Gastrocnemius medialis (tissue), 4 donors: ENCODE measurements at regions not wholly inside any gene's neighbourhood (a gene's known extent, or its start where the extent isn't known, plus 50 kb on each side); places are given as distances from the start of the nearest gene placed in this dataset.

ENCODE experiments used
- ATAC-seq, 2 donors: fragments of 150-250 bp; one replicate each; pipeline ENCODE4 v1.9.1; 2016
- DNase-seq, 2 donors: peaks; one replicate each; pipeline ENCODE4 v3.0.0-alpha.2; 2019
- H3K27ac ChIP-seq, 4 donors: fragments of 200-600 bp; sonication (generic); 1 replicate in 1 of 4; 2 replicates in 3 of 4; pipeline ENCODE4 v1.5.1; 2016 to 2018; ENCODE audit warnings: mild to moderate bottlenecking in 2 of 4, moderate library complexity in 1 of 4
- H3K27me3 ChIP-seq, 3 donors: fragments of 200-600 bp; sonication (generic) in 2 of 3; 1 replicate in 1 of 3; 2 replicates in 2 of 3; pipeline versions ENCODE4 v1.5.1 to v1.6.0; 2016 to 2019; ENCODE audit warnings: mild to moderate bottlenecking in 1 of 3, moderate library complexity in 1 of 3
- H3K36me3 ChIP-seq, 2 donors: fragments of 200-600 bp; sonication (generic) in 1 of 2; one replicate each; pipeline ENCODE4 v1.5.1; 2017 to 2018
- H3K4me1 ChIP-seq, 2 donors: fragments of 200-600 bp; sonication (generic) in 1 of 2; one replicate each; pipeline ENCODE4 v1.5.1; 2016 to 2017; ENCODE audit warnings: mild to moderate bottlenecking in 2 of 2
- H3K4me3 ChIP-seq, 4 donors: fragments of 200-600 bp; sonication (generic) in 3 of 4; 1 replicate in 1 of 4; 2 replicates in 3 of 4; pipeline ENCODE4 v1.5.1; 2016 to 2019; ENCODE audit warnings: mild to moderate bottlenecking in 2 of 4
- H3K9me3 ChIP-seq, 3 donors: fragments of 200-600 bp; sonication (generic) in 2 of 3; 1 replicate in 1 of 3; 2 replicates in 2 of 3; pipeline ENCODE4 v1.5.1; 2016 to 2019
- POLR2A ChIP-seq, 2 donors: fragments of 450-650 bp; IDR thresholded peaks; one replicate each; pipeline ENCODE4 v1.6.1; 2017; ENCODE audit warnings: antibody characterized with exemption in 2 of 2, mild to moderate bottlenecking in 2 of 2, moderate library complexity in 2 of 2
- in situ Hi-C, 4 donors: fragments of 200-750 bp; cut with MboI; loops; one replicate each; pipeline versions ENCODE4 v1.15.0 to v1.8.0; 2017; ENCODE audit warnings: low sequenced_read_pairs in 4 of 4
- intact Hi-C: fragments of 100-400 bp; cut with DNase I; formaldehyde crosslinking; loops from one replicate; pipeline ENCODE4 v1.15.1; 2023; ENCODE audit warnings: low total_unique reads
- TF ChIP-seq, protein P1 (sequence below), 5 experiments: fragments of 450-650 bp in 3 of 5; fragments of 200-600 bp in 2 of 5; sonication (generic) in 2 of 5; IDR thresholded peaks in 4 of 5; conservative IDR thresholded peaks in 1 of 5; 1 replicate in 4 of 5; 2 replicates in 1 of 5; pipeline ENCODE4 v1.5.1; 2016 to 2019; ENCODE audit warnings: antibody characterized with exemption in 5 of 5, mild to moderate bottlenecking in 3 of 5, moderate library complexity in 3 of 5

DNA sequence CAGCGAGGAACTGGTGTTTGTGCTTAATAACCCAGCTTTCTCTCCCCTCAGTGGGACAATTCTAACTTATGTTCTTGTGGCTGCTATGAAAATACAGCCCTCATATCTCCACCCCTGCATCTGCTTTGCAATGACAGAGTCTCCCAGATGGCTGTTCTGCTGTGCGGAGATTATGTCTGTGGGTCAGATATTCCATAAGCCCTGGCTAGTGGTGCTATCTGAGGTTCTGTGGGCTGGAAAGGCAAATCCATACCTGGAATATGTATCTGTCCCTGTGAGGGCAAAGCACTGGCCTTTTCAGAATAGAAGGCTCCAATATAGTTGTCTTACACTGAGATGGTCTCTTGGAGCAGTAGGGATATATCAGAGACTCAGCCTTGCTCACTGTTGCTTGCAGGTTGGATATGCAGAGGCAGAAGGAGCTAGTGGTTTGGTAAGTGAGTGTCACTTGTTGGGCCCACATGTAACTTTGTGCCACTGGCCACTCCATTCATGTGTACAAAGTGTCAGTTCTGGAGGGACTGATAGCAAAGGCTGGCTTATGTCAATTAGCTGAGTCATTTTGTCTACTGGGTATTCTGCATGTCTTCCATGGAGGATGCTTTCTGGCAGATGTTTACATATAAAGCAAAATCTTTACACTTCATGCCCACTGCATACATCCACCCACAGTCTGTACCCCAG lies 246.6 kb downstream of the FAM76B start:
- Histone ChIP-seq H3K27ac (no peak overlapping the region), H3K36me3 (no peaks in the 10 kb centered on the region), H3K4me3 (no peak overlapping the region), H3K9me3 (no peaks in the 10 kb centered on the region), H3K4me1 (no peaks in the 10 kb centered on the region), H3K27me3 (no peaks in the 10 kb centered on the region)
- in situ Hi-C loops, result loop anchor here in 1 of 4 donors (25.0 kb wide), 1 partner anchor 381 kb away; no protein-coding TSS in a partner anchor
- no peak for ATAC-seq
- intact Hi-C loops, result no loop called here
- DNase-seq, result no peak
- no peak for TF ChIP-seq POLR2A (IDR thresholded peaks at IDR 0.05)
- TF ChIP-seq, protein P1, sequence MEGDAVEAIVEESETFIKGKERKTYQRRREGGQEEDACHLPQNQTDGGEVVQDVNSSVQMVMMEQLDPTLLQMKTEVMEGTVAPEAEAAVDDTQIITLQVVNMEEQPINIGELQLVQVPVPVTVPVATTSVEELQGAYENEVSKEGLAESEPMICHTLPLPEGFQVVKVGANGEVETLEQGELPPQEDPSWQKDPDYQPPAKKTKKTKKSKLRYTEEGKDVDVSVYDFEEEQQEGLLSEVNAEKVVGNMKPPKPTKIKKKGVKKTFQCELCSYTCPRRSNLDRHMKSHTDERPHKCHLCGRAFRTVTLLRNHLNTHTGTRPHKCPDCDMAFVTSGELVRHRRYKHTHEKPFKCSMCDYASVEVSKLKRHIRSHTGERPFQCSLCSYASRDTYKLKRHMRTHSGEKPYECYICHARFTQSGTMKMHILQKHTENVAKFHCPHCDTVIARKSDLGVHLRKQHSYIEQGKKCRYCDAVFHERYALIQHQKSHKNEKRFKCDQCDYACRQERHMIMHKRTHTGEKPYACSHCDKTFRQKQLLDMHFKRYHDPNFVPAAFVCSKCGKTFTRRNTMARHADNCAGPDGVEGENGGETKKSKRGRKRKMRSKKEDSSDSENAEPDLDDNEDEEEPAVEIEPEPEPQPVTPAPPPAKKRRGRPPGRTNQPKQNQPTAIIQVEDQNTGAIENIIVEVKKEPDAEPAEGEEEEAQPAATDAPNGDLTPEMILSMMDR (IDR thresholded peaks at IDR 0.05 in 4 of 5, conservative IDR thresholded peaks at IDR 0.05 in 1 of 5), result no peak

DNA sequence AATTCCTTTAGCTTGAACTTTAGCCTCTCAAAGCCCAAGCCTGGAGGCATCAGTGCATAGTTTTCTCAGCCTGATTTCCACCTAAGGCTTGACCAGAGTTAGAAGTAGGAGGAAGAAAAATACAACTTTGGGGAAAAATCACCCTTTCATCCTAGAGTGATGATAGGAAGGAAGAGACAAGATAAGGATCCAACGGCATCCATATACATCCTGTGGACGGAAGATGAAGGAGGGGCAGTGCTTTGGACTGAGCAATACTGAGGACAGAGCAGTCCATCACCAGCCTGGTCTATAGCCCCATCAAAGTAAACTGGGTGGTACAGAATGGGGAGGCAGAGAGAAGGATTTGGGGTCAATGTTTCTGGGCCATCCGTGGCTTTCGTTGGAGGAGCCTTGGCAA lies 247.9 kb downstream of the FAM76B start:
- Histone ChIP-seq H3K4me3 (no peak overlapping the region), H3K9me3 (no peaks in the 10 kb centered on the region), H3K36me3 (no peaks in the 10 kb centered on the region), H3K27ac (no peak overlapping the region), H3K4me1 (no peaks in the 10 kb centered on the region), H3K27me3 (no peaks in the 10 kb centered on the region)
- intact Hi-C loops (no loop called here), in situ Hi-C loops (loop anchor here in 1 of 4 donors (25.0 kb wide), 1 partner anchor 379 kb away; no protein-coding TSS in a partner anchor)
- ATAC-seq (no peak), DNase-seq (no peak)
- TF ChIP-seq, protein P1 (IDR thresholded peaks at IDR 0.05 in 4 of 5, conservative IDR thresholded peaks at IDR 0.05 in 1 of 5), result no peak
- no peak for TF ChIP-seq POLR2A (IDR thresholded peaks at IDR 0.05)

DNA sequence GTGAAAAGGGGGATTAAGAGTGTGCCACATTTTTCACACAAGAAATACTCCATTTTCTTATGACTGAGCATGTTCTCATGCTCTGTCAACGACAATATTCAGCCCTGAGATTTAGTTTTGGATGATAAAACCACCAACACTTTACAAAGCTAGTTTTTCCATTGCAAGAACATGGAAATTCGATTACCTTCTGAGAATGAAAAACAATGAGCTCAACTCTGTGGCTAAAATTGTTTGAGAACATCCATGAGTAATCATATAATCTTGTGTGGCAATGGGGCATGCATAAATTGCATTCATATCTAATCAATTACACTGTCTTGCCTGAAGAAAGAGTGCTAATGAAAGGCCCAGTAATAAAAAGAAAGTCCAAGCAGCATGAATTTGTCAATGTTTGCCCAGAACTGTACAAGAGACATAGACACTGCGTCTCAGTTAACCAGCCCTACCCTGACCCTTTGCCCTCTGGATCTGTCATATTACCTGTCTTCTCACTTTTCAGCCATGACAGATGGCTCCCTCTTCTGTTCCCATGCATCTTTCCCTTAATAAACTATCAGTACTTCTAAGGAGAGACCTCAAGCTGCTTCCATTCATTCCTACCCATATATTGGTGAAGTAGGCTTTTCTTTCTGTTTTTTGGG lies 253.4 kb downstream of the FAM76B start:
- TF ChIP-seq POLR2A (IDR thresholded peaks at IDR 0.05), result no peak
- TF ChIP-seq, protein P1 (IDR thresholded peaks at IDR 0.05 in 4 of 5, conservative IDR thresholded peaks at IDR 0.05 in 1 of 5), result no peak
- no peak for ATAC-seq
- Histone ChIP-seq H3K4me1 (no peaks in the 10 kb centered on the region), H3K27ac (no peak overlapping the region), H3K4me3 (no peak overlapping the region), H3K9me3 (no peaks in the 10 kb centered on the region), H3K27me3 (no peaks in the 10 kb centered on the region), H3K36me3 (no peaks in the 10 kb centered on the region)
- intact Hi-C loops, result no loop called here
- DNase-seq, result no peak
- in situ Hi-C loops, result loop anchor here in 1 of 4 donors (25.0 kb wide), 1 partner anchor 374 kb away; no protein-coding TSS in a partner anchor

DNA sequence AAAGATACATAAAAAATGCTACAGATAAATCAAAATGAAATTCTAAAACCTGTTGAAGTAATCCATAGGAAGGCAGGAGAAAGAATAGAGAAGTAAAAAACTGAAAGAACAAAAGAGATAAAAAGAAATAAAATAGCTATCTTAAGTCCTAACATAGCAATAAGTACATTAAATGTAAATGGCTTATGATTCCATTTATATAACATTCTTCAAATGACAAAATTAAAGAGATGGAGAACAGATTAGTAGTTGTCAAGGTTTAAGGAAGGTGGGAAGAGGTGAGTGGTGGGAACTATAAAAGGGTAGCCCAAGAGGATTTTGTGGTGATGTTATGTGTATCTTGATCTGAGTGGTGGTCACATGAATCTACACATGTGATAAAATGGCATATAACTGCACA lies 254.8 kb downstream of the FAM76B start:
- in situ Hi-C loops, result loop anchor here in 1 of 4 donors (25.0 kb wide), 1 partner anchor 373 kb away; no protein-coding TSS in a partner anchor
- no peak for DNase-seq

More for the DNA sequence above, 254.8 kb downstream of the FAM76B start:
- TF ChIP-seq POLR2A (IDR thresholded peaks at IDR 0.05), result no peak
- TF ChIP-seq, protein P1 (IDR thresholded peaks at IDR 0.05 in 4 of 5, conservative IDR thresholded peaks at IDR 0.05 in 1 of 5), result no peak
- H3K4me1 ChIP-seq, result no peaks in the 10 kb centered on the region
- intact Hi-C loops, result no loop called here
- H3K4me3 ChIP-seq, result no peak overlapping the region
- no peak overlapping the region for H3K27ac ChIP-seq
- no peaks in the 10 kb centered on the region for H3K36me3 ChIP-seq
- no peaks in the 10 kb centered on the region for H3K27me3 ChIP-seq
- H3K9me3 ChIP-seq, result no peaks in the 10 kb centered on the region
- ATAC-seq, result no peak
